Osteoblast (primary cell): ENCODE measurements at regions not wholly inside any gene's neighbourhood (a gene's known extent, or its start where the extent isn't known, plus 50 kb on each side); places are given as distances from the start of the nearest gene placed in this dataset.
A peak's percentile ranks its signal among the peaks of the same experiment; 100 is the strongest.

Experiments used
- DNase-seq: peaks from one replicate; pipeline ENCODE4 v3.0.0; 2011; ENCODE audit warnings: low spot score, mixed read lengths; ENCODE audit not compliant: insufficient read length; ENCODE audit errors: missing footprints
- H2AFZ ChIP-seq: 2 replicates; pipeline ENCODE4 v1.6.0; 2011; ENCODE audit warnings: mild to moderate bottlenecking, low read length
- H3K27ac ChIP-seq: 2 replicates; pipeline ENCODE4 v1.5.1; 2011; ENCODE audit warnings: mild to moderate bottlenecking, low read depth, low read length, moderate library complexity
- H3K27me3 ChIP-seq: 2 replicates; pipeline ENCODE4 v1.6.0; 2012; ENCODE audit warnings: mild to moderate bottlenecking, control low read depth, inconsistent platforms, low read length, moderate library complexity; ENCODE audit not compliant: insufficient read depth
- H3K36me3 ChIP-seq: 2 replicates; pipeline ENCODE4 v1.5.1; 2011; ENCODE audit warnings: mild to moderate bottlenecking, low read length, control low read depth, moderate library complexity; ENCODE audit not compliant: insufficient read depth
- H3K4me1 ChIP-seq: 2 replicates; pipeline ENCODE4 v1.5.1; 2011; ENCODE audit warnings: mild to moderate bottlenecking, low read length, control low read depth, moderate library complexity; ENCODE audit not compliant: insufficient read depth
- H3K4me2 ChIP-seq: 2 replicates; pipeline ENCODE4 v1.6.0; 2011; ENCODE audit warnings: mild to moderate bottlenecking, low read length; ENCODE audit not compliant: insufficient read depth
- H3K4me3 ChIP-seq: fragments of 200-600 bp; sonication (generic); 3 replicates; pipeline ENCODE4 v1.5.1; 2012; ENCODE audit warnings: mild to moderate bottlenecking, low read length, inconsistent platforms; ENCODE audit not compliant: insufficient read depth
- H3K79me2 ChIP-seq: 2 replicates; pipeline ENCODE4 v1.6.0; 2012; ENCODE audit warnings: mild to moderate bottlenecking, low read length, control low read depth, inconsistent platforms; ENCODE audit not compliant: insufficient read depth
- H3K9me3 ChIP-seq: 2 replicates; pipeline ENCODE4 v1.5.1; 2011; ENCODE audit warnings: low read depth, low read length, control low read depth
- H4K20me1 ChIP-seq: 2 replicates; pipeline ENCODE4 v1.6.0; 2012; ENCODE audit warnings: mild to moderate bottlenecking, low read length, control low read depth; ENCODE audit not compliant: insufficient read depth
- CTCF ChIP-seq: IDR thresholded peaks from 2 replicates; pipeline ENCODE4 v1.5.1; 2011; ENCODE audit warnings: mild to moderate bottlenecking, low read depth, low read length, moderate library complexity; ENCODE audit errors: extremely low read depth

GRCh38 chr7:22653951-22654350, 73.0 kb upstream of the IL6 start:
- no peak overlapping the region for H2AFZ ChIP-seq
- H3K4me2 ChIP-seq: no peak overlapping the region
- no peaks in the 10 kb centered on the region for H4K20me1 ChIP-seq

GRCh38 chr7:22651534-22652243, 75.3 kb upstream of the IL6 start:
- Histone ChIP-seq H3K4me3 (no peak overlapping the region), H2AFZ (no peak overlapping the region), H3K27me3 (no peaks in the 10 kb centered on the region), H4K20me1 (no peaks in the 10 kb centered on the region), H3K79me2 (no peaks in the 10 kb centered on the region), H3K9me3 (no peaks in the 10 kb centered on the region), H3K27ac (peak overlapping the region; percentile 96), H3K36me3 (no peaks in the 10 kb centered on the region), H3K4me2 (peak overlapping the region; percentile 20), H3K4me1 (peaks cover 48% of the 10 kb centered on the region)
- peak; percentile 77 for DNase-seq
- no peak for TF ChIP-seq CTCF

More at GRCh38 chr7:22653951-22654350, 73.0 kb upstream of the IL6 start:
- H3K79me2 ChIP-seq: no peaks in the 10 kb centered on the region
- no peak overlapping the region for H3K4me3 ChIP-seq
- peak overlapping the region; percentile 13 for H3K27ac ChIP-seq
- H3K9me3 ChIP-seq: no peaks in the 10 kb centered on the region
- no peak for TF ChIP-seq CTCF
- no peaks in the 10 kb centered on the region for H3K27me3 ChIP-seq
- no peaks in the 10 kb centered on the region for H3K36me3 ChIP-seq
- DNase-seq: no peak
- H3K4me1 ChIP-seq: peaks cover 30% of the 10 kb centered on the region

- Histone ChIP-seq H3K4me3 (no peak overlapping the region), H3K9me3 (peaks cover 4% of the 10 kb centered on the region), H3K79me2 (no peaks in the 10 kb centered on the region), H3K27me3 (no peaks in the 10 kb centered on the region), H4K20me1 (no peaks in the 10 kb centered on the region), H2AFZ (no peak overlapping the region), H3K4me2 (no peak overlapping the region), H3K27ac (peak overlapping the region; percentile 96), H3K36me3 (no peaks in the 10 kb centered on the region), H3K4me1 (peaks cover 48% of the 10 kb centered on the region)
- DNase-seq: no peak
- TF ChIP-seq CTCF: no peak
Measured at GRCh38 chr7:22651036-22651435, 76.0 kb upstream of the IL6 start.

- no peaks in the 10 kb centered on the region for H3K36me3 ChIP-seq
- no peaks in the 10 kb centered on the region for H4K20me1 ChIP-seq
- no peak overlapping the region for H3K27ac ChIP-seq
- H2AFZ ChIP-seq: no peak overlapping the region
- no peak overlapping the region for H3K4me2 ChIP-seq
- H3K9me3 ChIP-seq: peaks cover 4% of the 10 kb centered on the region
- TF ChIP-seq CTCF: no peak
- H3K4me1 ChIP-seq: peaks cover 42% of the 10 kb centered on the region
- DNase-seq: no peak
- no peaks in the 10 kb centered on the region for H3K27me3 ChIP-seq
- no peak overlapping the region for H3K4me3 ChIP-seq
- no peaks in the 10 kb centered on the region for H3K79me2 ChIP-seq
Measured at GRCh38 chr7:22649686-22650085, 77.3 kb upstream of the IL6 start.
